Fibroblast of lung (primary cell): ENCODE measurements at regions not wholly inside any gene's neighbourhood (a gene's known extent, or its start where the extent isn't known, plus 50 kb on each side); places are given as distances from the start of the nearest gene placed in this dataset.
A peak's percentile ranks its signal among the peaks of the same experiment; 100 is the strongest.

Source experiments
- DNase-seq, 2 donors: peaks; one replicate each; pipeline versions ENCODE4 v3.0.0 to v3.0.0-alpha.2; 2010; ENCODE audit warnings: low read depth in 2 of 2
- H2AFZ ChIP-seq: 2 replicates; pipeline ENCODE4 v1.5.1; 2012; ENCODE audit warnings: low read length, control low read depth, inconsistent platforms
- H3K27ac ChIP-seq: 2 replicates; pipeline ENCODE4 v1.5.1; 2011; ENCODE audit warnings: low read length, control low read depth; ENCODE audit not compliant: insufficient read depth
- H3K27me3 ChIP-seq: 2 replicates; pipeline ENCODE4 v1.5.1; 2011; ENCODE audit warnings: mild to moderate bottlenecking, low read length; ENCODE audit not compliant: control insufficient read depth, insufficient read depth
- H3K36me3 ChIP-seq: 2 replicates; pipeline ENCODE4 v1.5.1; 2011; ENCODE audit warnings: low read length; ENCODE audit not compliant: control insufficient read depth, insufficient read depth
- H3K4me1 ChIP-seq: 2 replicates; pipeline ENCODE4 v1.5.1; 2011; ENCODE audit warnings: low read length; ENCODE audit not compliant: control insufficient read depth, insufficient read depth; ENCODE audit errors: extremely low read depth
- H3K4me2 ChIP-seq: 2 replicates; pipeline ENCODE4 v1.5.1; 2011; ENCODE audit warnings: low read length, control low read depth; ENCODE audit not compliant: insufficient read depth; ENCODE audit errors: extremely low read depth
- H3K4me3 ChIP-seq, 4 experiments: fragments of 200-600 bp in 1 of 4; sonication (generic) in 1 of 4; replicated peaks in 1 of 4; 2 replicates each; pipeline ENCODE4 v1.5.1; 2011 to 2016; ENCODE audit warnings: low read length in 4 of 4, low read depth in 3 of 4, mild to moderate bottlenecking in 3 of 4, control low read depth in 2 of 4, inconsistent platforms in 1 of 4, mixed read lengths in 1 of 4; ENCODE audit not compliant: insufficient read depth in 1 of 4; ENCODE audit errors: control extremely low read depth in 1 of 4
- H3K79me2 ChIP-seq: 2 replicates; pipeline ENCODE4 v1.5.1; 2012; ENCODE audit warnings: mild to moderate bottlenecking, low read length, inconsistent platforms; ENCODE audit not compliant: control insufficient read depth, insufficient read depth
- H3K9ac ChIP-seq: 2 replicates; pipeline ENCODE4 v1.5.1; 2011; ENCODE audit warnings: mild to moderate bottlenecking, low read length, control low read depth; ENCODE audit not compliant: insufficient read depth
- H3K9me3 ChIP-seq: 2 replicates; pipeline ENCODE4 v1.5.1; 2012; ENCODE audit warnings: low read depth, low read length; ENCODE audit not compliant: control insufficient read depth, insufficient read depth
- H4K20me1 ChIP-seq: 2 replicates; pipeline ENCODE4 v1.5.1; 2011; ENCODE audit warnings: low read length; ENCODE audit not compliant: control insufficient read depth, insufficient read depth; ENCODE audit errors: extremely low read depth
- EZH2 ChIP-seq: IDR thresholded peaks from 2 replicates; pipeline ENCODE4 v1.5.1; 2012; ENCODE audit warnings: low read length, control low read depth, mild to moderate bottlenecking; ENCODE audit errors: missing control alignments
- TF ChIP-seq, protein P1 (sequence below), 2 donors: IDR thresholded peaks in 1 of 2; conservative IDR thresholded peaks in 1 of 2; 1 replicate in 1 of 2; 2 replicates in 1 of 2; pipeline ENCODE4 v1.5.1; 2011 to 2012; ENCODE audit warnings: low read length in 2 of 2, control low read depth in 1 of 2, inconsistent platforms in 1 of 2, low read depth in 1 of 2, mild to moderate bottlenecking in 1 of 2

DNA sequence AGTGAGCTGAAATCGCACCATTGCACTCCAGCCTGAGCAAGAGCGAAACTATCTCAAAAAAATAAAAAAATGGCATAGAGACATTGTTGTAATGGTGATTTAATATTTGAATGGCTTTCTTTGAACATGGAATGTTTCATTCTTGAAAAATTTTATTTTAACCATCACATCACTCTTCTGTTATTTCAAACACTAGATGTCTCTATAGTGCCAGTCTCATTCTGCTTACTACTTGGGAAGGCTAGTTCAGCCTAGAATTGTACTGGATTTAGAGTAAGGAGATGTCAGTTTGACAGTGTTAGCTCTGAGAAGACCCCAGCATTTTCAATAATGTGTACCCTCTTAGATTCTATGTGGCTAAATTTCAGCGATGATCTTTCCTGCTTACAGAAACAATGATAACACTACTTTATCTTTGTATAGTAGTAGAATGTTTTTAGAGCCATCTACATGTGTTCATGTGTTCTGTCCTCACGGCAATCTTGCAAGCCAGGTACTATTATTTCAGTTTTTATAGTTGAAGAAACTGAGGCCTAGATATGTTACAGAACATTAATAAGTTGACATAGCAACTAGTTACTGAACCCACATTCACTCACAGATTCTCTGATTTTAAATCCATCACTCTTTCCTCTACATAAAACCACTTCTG, 142.9 kb upstream of the ZSWIM2 start:
- no peaks in the 10 kb centered on the region for H3K9me3 ChIP-seq

DNA sequence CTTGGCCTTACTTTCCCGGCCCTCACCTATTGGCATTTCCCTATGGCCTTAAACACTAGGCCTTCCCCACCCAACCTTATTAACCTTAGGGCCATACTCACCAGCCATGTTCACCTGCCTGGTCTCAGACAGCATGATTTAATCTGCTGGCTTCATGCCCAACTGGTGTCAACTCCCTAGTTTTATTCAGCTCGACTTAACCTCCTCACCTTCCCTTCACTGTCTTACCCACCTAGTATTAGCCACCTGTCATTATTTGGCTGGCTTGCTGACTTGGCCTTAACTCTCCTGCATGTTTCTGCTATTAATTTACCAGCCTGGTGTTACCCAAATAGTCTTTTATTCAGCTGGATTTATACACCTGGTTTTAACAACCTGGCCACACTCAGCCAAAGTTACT, 136.0 kb upstream of the ZSWIM2 start:
- Histone ChIP-seq H3K36me3 (no peaks in the 10 kb centered on the region), H3K9ac (no peak overlapping the region), H3K4me2 (no peak overlapping the region), H3K79me2 (no peaks in the 10 kb centered on the region), H3K4me1 (no peaks in the 10 kb centered on the region), H4K20me1 (no peaks in the 10 kb centered on the region), H2AFZ (no peak overlapping the region), H3K4me3 (no peak overlapping the region), H3K9me3 (no peaks in the 10 kb centered on the region), H3K27ac (no peak overlapping the region), H3K27me3 (no peaks in the 10 kb centered on the region)
- no peak for DNase-seq
- TF ChIP-seq, protein P1, sequence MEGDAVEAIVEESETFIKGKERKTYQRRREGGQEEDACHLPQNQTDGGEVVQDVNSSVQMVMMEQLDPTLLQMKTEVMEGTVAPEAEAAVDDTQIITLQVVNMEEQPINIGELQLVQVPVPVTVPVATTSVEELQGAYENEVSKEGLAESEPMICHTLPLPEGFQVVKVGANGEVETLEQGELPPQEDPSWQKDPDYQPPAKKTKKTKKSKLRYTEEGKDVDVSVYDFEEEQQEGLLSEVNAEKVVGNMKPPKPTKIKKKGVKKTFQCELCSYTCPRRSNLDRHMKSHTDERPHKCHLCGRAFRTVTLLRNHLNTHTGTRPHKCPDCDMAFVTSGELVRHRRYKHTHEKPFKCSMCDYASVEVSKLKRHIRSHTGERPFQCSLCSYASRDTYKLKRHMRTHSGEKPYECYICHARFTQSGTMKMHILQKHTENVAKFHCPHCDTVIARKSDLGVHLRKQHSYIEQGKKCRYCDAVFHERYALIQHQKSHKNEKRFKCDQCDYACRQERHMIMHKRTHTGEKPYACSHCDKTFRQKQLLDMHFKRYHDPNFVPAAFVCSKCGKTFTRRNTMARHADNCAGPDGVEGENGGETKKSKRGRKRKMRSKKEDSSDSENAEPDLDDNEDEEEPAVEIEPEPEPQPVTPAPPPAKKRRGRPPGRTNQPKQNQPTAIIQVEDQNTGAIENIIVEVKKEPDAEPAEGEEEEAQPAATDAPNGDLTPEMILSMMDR (conservative IDR thresholded peaks at IDR 0.05 in 1 of 2, IDR thresholded peaks at IDR 0.05 in 1 of 2; ENCODE audit: low read depth in 1 of 2, low read length in 2 of 2) = no peak
- no peak for TF ChIP-seq EZH2

More for the DNA sequence above, 142.9 kb upstream of the ZSWIM2 start:
- Histone ChIP-seq H3K36me3 (no peaks in the 10 kb centered on the region), H4K20me1 (no peaks in the 10 kb centered on the region), H3K4me2 (no peak overlapping the region), H3K4me3 (no peak overlapping the region), H3K27ac (no peak overlapping the region), H3K4me1 (no peaks in the 10 kb centered on the region), H2AFZ (no peak overlapping the region), H3K79me2 (no peaks in the 10 kb centered on the region), H3K9ac (no peak overlapping the region), H3K27me3 (no peaks in the 10 kb centered on the region)
- TF ChIP-seq, protein P1 (conservative IDR thresholded peaks at IDR 0.05 in 1 of 2, IDR thresholded peaks at IDR 0.05 in 1 of 2; ENCODE audit: low read depth in 1 of 2, low read length in 2 of 2) = peak in 1 of 2 donors; percentile 15
- no peak for TF ChIP-seq EZH2
- DNase-seq = peak in 1 of 2 donors; percentile 31

DNA sequence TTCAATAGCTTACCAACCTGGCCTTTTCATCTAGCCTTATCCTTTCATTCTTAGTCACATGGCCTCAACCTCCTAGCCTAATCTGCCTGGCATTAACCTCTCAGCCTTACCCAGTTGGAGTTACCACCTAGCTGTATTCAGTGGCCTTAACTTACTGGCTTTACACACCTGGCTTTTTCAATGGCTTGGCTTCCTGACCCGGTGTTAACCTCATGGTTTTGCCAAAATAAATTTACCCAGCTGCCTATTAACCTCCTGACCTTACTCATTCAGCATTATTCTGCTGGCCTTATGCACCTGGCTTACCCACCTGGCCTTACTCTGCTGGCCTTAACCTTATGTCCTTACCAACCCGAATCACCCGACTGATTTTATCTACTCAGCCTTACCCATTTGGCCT, 135.5 kb upstream of the ZSWIM2 start:
- Histone ChIP-seq H3K9me3 (no peaks in the 10 kb centered on the region), H3K27me3 (no peaks in the 10 kb centered on the region), H2AFZ (no peak overlapping the region), H3K4me2 (no peak overlapping the region), H3K9ac (no peak overlapping the region), H3K36me3 (no peaks in the 10 kb centered on the region), H4K20me1 (no peaks in the 10 kb centered on the region), H3K4me1 (no peaks in the 10 kb centered on the region), H3K79me2 (no peaks in the 10 kb centered on the region), H3K4me3 (no peak overlapping the region), H3K27ac (no peak overlapping the region)
- no peak for TF ChIP-seq EZH2
- TF ChIP-seq, protein P1 (conservative IDR thresholded peaks at IDR 0.05 in 1 of 2, IDR thresholded peaks at IDR 0.05 in 1 of 2; ENCODE audit: low read depth in 1 of 2, low read length in 2 of 2) = no peak
- DNase-seq = no peak
